ENCODE measurements at regions not wholly inside any gene's neighbourhood (a gene's known extent, or its start where the extent isn't known, plus 50 kb on each side); places are given as distances from the start of the nearest gene placed in this dataset.
"Not testable (repeated sequence)": the region's sequence is repeated elsewhere in the genome, so short reads cannot be mapped to it uniquely, and the experiment has no call there.

DNA sequence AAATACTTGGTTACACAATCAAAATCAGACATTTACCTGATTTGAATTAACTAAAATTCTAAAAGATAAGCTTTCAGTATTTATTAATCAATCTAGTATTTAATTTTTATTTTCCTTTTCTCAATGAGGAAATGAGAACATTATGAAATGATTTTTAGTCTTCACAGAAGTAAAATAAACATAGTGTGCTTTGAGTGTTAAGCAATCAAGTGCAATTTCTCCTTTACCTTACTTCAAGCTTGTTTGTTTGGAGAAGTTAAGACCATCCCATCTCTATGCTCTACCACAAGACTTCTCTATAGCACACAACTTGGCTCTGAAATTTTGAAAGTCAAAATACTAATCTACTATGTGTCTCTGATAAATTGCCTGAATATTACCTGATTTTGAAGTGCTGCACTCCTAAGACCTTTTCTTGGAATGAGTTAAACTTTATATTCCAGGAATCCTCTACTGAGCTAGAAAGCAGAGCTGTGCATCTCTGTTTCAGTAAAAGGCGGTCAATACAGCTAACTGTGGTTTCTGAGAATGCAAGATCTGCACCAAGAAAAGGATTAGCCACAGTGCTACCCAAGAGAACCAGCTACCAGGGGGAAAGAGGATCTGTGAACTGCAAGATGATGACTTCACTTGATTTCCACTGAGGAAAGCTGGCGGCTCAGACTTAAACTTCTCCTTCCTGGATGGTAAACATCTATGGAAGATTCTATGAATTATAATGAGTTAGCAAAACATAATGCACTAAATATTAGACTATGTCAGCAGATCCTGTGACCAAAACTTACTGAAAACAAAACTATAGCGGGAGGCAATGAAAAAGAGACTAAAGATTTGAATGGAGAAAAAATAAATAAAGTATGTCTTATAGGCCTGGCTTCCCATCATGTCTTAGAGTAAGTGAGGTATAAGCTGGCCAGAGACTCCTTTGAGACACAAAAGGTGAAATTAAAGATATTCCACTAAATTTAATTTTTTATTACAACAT is 358.7 kb downstream of the TUBA3C start:
- H3K27me3 ChIP-seq (ENCODE audit: control insufficient read depth, insufficient read depth, low read length); DNase-seq; H3K36me3 ChIP-seq (replicated peaks; ENCODE audit: control insufficient read depth, insufficient read depth, low read length); H3K4me3 ChIP-seq (ENCODE audit: insufficient read depth, low read depth, low read length): not testable (repeated sequence)

DNA sequence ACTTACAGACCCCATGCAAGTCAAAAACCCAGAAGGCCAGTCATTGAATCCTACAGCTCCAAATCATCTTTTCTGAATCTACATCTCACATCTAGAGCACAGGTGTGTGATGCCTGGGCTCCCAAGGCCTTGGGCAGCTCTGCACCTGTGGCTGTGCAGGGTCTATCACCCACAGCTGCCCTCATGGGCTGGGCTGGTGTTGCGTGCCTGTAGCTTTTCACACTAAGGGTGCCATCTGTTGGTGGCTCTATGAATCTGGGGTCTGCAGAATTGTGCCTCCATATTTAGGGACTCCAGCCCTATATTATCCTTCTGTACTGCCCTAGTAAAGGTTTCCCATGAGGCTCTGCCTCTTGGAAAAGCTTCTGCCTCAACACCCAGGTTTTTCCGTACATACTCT is 407.6 kb downstream of the TUBA3C start:
- not testable (repeated sequence) for H3K4me3 ChIP-seq (ENCODE audit: insufficient read depth, low read depth, low read length); H3K36me3 ChIP-seq (replicated peaks; ENCODE audit: control insufficient read depth, insufficient read depth, low read length); DNase-seq; H3K27me3 ChIP-seq (ENCODE audit: control insufficient read depth, insufficient read depth, low read length)

DNA sequence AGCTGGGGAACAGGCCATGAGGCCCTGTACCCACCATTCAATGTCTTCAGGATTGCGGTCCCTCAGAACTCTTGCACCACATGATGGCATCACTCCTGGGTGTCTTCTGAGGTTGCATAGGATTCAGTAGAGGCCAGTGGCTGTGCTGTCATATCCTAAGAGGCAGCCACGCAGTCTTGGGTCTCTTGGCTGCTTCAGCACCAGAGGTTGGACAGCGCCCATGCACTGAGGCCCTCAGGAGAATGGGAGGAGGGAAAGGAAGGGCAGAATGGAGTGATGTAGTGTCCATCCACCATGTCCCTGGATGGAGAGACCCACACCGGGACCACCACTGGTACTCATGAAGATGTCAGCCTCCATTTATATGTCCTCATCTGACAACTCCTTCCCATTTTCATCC is 439.9 kb downstream of the TUBA3C start:
- DNase-seq; H3K4me3 ChIP-seq (ENCODE audit: insufficient read depth, low read depth, low read length); H3K27me3 ChIP-seq (ENCODE audit: control insufficient read depth, insufficient read depth, low read length); H3K36me3 ChIP-seq (replicated peaks; ENCODE audit: control insufficient read depth, insufficient read depth, low read length): not testable (repeated sequence)

DNA sequence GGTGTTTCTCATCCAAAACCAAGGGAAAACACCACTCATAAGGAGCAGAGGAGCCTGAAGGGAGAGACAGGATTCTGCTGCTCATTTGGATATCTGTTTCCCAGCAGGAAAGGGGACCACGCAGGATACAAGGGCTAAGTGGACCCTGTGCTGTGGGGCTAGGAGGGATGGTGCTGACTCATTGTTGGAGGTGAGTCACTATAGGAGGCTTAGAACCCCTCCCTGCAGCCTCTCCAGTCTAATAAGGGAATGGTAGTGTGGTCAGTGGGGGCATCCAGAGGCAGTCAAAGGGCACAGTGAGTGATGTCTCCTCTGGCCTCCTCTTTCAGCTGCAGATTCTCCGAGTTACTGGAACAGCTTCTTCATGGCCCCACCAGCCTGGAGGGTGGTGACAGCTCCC is 442.3 kb downstream of the TUBA3C start:
- Histone ChIP-seq H3K4me3 (ENCODE audit: insufficient read depth, low read depth, low read length) (no peak overlapping the region), H3K27me3 (ENCODE audit: control insufficient read depth, insufficient read depth, low read length) (no peaks in the 10 kb centered on the region), H3K36me3 (replicated peaks; ENCODE audit: control insufficient read depth, insufficient read depth, low read length) (no peaks in the 10 kb centered on the region)
- no peak for DNase-seq

DNA sequence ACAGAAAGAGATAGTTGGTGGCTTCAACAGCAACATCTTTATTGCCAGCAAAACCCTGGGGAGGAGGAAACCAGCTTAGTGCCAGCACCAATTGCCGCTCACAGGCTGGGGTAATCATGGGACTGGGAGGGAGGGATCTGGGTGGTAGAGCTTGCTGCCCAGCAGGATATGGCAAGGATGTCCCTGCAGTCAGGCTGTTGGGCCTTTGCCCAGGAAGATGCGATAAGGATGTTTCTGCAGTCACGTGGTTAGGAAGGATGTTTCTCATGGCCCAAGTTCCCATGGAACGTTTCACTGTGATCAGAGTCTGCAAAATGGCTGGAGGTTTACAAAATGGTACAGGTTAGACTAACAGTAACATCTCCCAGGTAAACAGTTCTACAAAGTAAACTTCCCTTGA is 443.5 kb downstream of the TUBA3C start:
- H3K27me3 ChIP-seq (ENCODE audit: control insufficient read depth, insufficient read depth, low read length); DNase-seq; H3K36me3 ChIP-seq (replicated peaks; ENCODE audit: control insufficient read depth, insufficient read depth, low read length): not testable (repeated sequence)

DNA sequence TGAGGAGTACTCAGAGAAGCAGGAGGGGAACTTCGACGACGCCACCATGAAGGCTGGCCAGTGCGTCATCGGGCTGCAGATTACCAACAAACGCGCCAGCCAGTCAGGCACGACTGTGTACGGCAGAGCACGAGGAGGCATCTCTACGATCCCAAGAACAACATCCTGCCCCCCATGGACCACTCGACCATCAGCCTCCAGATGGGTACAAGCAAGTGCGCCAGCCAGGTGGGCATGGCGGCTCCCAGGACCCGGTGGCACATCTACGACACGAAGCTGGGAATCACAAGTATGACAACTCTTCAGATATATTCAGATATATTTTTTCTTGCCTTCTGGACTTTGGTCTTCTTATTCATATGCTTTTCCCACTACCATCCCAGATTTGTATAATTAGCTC is 454.5 kb downstream of the TUBA3C start:
- not testable (repeated sequence) for H3K4me3 ChIP-seq (ENCODE audit: insufficient read depth, low read depth, low read length); DNase-seq; H3K27me3 ChIP-seq (ENCODE audit: control insufficient read depth, insufficient read depth, low read length); H3K36me3 ChIP-seq (replicated peaks; ENCODE audit: control insufficient read depth, insufficient read depth, low read length)

More for the DNA sequence above, 443.5 kb downstream of the TUBA3C start:
- not testable (repeated sequence) for H3K4me3 ChIP-seq (ENCODE audit: insufficient read depth, low read depth, low read length)

DNA sequence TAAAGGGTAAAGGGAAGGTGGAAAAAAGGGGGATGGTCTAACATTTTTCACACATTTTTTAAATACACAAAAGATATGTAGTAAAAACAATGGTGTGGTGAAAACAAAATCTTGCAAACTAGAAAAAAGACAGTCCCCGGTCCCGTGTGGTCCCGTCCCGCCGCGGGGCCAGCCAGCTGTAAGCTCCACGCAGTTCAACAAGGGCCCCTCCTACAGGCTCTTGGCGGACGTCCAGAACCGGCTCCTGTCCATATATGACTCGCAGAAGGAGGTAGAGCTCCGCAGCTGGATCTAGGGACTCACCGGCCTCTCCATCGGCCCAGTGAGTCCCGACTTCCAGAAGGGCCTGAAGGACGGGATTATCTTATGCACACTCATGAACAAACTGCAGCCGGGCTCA is 455.1 kb downstream of the TUBA3C start:
- H3K36me3 ChIP-seq (replicated peaks; ENCODE audit: control insufficient read depth, insufficient read depth, low read length); H3K27me3 ChIP-seq (ENCODE audit: control insufficient read depth, insufficient read depth, low read length); DNase-seq; H3K4me3 ChIP-seq (ENCODE audit: insufficient read depth, low read depth, low read length): not testable (repeated sequence)

DNA sequence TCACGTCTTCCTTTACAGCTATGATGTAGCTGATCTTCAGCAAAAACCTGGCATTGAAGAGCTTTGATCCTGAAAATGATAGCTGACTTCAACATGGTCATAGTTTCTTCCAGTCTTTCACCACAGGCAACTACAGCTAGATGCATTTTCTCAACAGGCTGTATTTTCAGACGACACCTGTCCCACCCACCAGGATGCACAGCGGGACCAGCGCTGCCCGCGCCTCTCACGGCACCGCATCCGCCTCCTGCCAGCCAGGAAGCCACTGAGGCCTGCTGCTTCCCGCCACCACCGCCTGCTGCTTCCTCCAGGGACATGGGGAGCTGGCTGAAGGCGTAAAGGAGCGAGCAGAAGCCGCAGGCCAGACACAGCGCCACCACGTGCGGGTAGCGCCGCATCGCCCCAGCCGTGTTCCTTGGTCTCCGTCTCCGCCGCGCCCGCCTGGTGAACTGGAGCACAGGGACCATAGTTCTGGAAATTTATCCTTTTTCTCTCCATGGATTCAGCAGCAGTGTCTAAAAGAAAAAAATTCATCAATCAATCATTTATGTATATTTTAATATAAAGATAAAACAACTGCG is 456.3 kb downstream of the TUBA3C start:
- DNase-seq; H3K27me3 ChIP-seq (ENCODE audit: control insufficient read depth, insufficient read depth, low read length); H3K36me3 ChIP-seq (replicated peaks; ENCODE audit: control insufficient read depth, insufficient read depth, low read length); H3K4me3 ChIP-seq (ENCODE audit: insufficient read depth, low read depth, low read length): not testable (repeated sequence)

DNA sequence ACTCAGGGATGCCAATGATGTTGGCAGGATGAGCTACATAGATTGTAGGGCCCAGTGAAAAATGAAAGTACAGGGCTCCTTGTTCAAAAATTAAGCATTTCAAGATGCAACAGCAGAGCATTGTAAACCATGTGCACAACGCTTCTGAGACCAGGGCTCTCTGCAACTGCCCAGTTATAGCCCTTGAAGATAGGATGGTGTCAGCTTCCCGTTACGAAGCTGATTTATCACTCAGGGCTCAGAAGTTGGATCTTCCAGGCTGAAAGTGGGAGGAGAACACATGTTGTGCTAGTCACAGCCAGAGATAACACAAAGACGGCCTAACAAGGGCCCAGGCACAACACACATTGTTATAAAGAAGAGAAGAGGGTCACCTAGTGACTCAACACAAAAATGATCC is 466.7 kb downstream of the TUBA3C start:
- no peaks in the 10 kb centered on the region for H3K36me3 ChIP-seq (replicated peaks; ENCODE audit: control insufficient read depth, insufficient read depth, low read length)
- no peak for DNase-seq
- H3K4me3 ChIP-seq (ENCODE audit: insufficient read depth, low read depth, low read length) = no peak overlapping the region
- H3K27me3 ChIP-seq (ENCODE audit: control insufficient read depth, insufficient read depth, low read length) = no peaks in the 10 kb centered on the region

DNA sequence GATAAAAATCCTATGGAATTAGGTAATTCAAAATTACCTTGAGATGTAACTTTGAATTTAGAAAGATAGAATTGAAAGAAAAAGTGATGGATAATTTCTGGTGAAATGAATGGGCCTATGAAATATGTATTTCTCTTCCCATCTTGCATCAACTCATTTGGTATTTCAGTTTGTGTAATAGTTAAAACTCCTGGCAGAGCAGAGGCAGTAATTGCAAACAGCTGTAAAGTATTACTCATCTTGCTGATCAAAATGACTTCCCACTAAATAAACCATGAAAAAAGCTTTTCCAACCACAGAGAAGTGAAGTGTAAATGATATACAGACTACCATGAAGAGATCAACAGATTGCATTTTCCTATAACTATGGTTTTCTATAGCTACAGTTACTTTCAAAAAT is 471.0 kb downstream of the TUBA3C start:
- H3K36me3 ChIP-seq (replicated peaks; ENCODE audit: control insufficient read depth, insufficient read depth, low read length); DNase-seq; H3K4me3 ChIP-seq (ENCODE audit: insufficient read depth, low read depth, low read length); H3K27me3 ChIP-seq (ENCODE audit: control insufficient read depth, insufficient read depth, low read length): not testable (repeated sequence)

DNA sequence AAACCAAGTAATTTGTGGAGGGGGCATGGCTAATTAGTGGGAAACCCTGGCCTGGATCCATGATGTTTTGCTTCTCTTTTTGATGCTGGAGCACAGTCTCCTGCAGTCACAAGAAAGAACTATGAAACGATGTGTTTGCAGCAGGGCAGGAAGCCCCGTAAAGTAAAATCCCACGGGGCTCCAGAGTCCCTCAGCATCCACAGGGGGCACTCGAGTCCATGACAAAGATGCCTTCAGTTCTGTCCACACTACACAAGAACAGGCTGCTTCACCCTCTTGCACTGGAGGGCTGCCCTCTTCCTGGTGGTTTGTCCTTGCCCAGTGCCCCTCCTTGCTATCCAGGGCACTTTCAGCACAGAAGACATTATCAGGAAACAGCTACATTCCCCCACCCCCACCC is 475.1 kb downstream of the TUBA3C start:
- DNase-seq; H3K4me3 ChIP-seq (ENCODE audit: insufficient read depth, low read depth, low read length); H3K27me3 ChIP-seq (ENCODE audit: control insufficient read depth, insufficient read depth, low read length); H3K36me3 ChIP-seq (replicated peaks; ENCODE audit: control insufficient read depth, insufficient read depth, low read length): not testable (repeated sequence)

DNA sequence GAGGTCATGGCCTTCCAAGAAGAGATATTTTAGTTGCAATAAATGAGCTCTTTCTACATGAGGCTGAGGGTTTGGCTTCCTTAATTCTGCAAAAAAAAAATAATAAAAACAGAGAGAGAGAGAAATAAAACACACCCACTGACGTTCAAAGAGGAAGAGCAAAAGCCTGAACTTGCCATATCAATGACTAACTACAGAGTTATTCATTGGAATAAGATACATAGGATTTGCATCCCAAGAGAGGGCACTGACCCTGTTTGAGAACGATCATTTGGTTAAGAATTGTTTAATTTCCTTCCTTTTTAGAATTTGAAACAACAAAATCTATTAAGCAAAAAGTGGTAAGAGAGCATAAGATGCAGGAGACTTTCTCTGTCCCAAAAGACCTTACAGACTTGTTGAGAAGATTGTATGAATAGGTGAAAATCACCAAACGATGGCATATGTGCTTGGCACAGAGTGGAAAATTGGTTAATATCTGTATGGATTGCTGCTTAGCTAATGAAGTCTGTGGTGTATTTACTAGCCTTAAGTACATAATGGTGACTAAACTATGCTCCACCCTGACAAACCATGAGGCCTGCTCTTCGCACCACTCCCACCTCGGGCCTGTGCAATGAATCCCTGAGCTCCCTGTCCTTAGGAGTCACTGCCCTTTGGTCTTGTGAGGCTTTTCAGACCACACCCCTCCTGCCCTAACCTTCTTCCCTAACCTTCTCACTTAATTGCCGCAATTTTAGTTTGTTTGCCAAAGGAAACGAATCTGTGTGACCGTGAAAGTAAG is 479.0 kb downstream of the TUBA3C start:
- H3K4me3 ChIP-seq (ENCODE audit: insufficient read depth, low read depth, low read length); H3K27me3 ChIP-seq (ENCODE audit: control insufficient read depth, insufficient read depth, low read length); H3K36me3 ChIP-seq (replicated peaks; ENCODE audit: control insufficient read depth, insufficient read depth, low read length); DNase-seq: not testable (repeated sequence)

DNA sequence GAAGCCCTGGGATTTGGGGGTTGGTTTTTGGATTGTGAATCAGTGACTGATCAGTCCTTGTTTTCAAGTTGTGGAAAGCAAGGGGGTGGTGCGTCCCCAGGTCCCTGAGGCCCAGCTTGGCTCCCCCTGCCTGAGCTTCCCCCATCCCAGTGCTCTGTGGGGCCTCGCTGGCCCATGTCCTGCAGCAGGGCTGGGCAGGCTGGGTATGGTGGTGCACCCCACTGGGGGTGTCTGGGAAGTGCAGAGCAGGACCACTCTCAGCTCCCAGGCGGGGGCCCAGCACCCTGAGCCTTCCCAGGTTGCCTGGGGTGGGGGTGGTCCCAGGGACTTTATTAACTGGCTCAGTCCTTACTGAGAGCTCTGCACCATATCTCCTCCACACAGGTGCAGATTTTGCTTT is 483.3 kb downstream of the TUBA3C start:
- not testable (repeated sequence) for DNase-seq; H3K27me3 ChIP-seq (ENCODE audit: control insufficient read depth, insufficient read depth, low read length); H3K4me3 ChIP-seq (ENCODE audit: insufficient read depth, low read depth, low read length); H3K36me3 ChIP-seq (replicated peaks; ENCODE audit: control insufficient read depth, insufficient read depth, low read length)

DNA sequence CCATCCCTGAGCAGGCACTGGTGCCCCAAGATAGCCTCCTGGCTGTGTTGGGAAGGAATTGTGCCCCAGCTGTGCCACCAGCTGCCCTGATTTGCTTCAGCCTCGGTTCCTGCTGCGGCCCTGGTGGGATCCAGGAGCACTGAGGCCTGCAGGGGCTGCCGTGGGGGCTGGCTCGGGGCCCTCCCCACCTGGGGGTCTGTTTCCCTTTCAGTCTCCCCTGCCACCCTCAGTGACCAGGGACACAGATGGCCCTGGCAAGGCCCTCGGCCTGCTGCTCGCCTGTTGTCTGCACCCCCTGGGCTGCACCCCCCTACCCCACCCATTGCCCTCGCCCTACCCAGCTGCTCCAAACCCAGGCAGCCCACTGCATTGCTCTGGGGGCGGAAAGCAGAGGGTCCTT is 483.8 kb downstream of the TUBA3C start:
- H3K4me3 ChIP-seq (ENCODE audit: insufficient read depth, low read depth, low read length); DNase-seq: not testable (repeated sequence)

DNA sequence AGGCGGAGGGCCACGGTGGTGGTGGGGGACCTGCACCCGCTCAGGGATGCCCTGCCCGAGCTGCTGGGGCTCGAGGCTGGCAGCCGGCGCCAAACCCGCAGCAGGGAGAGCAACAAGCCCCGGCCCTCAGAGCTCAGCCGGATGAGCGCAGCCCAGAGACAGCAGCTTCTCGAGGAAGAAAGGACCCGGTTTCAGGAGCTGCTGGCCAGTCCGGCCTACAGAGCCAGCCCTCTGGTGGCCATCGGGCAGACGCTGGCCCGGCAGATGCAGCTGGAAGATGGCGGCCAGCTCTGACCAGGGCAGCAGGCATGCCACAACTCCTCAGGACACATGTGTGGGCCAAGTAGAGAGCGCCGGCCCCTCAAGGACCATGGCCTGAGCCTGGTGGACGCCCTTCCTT is 484.4 kb downstream of the TUBA3C start:
- not testable (repeated sequence) for H3K4me3 ChIP-seq (ENCODE audit: insufficient read depth, low read depth, low read length); DNase-seq; H3K27me3 ChIP-seq (ENCODE audit: control insufficient read depth, insufficient read depth, low read length); H3K36me3 ChIP-seq (replicated peaks; ENCODE audit: control insufficient read depth, insufficient read depth, low read length)

More for the DNA sequence above, 483.8 kb downstream of the TUBA3C start:
- H3K27me3 ChIP-seq (ENCODE audit: control insufficient read depth, insufficient read depth, low read length); H3K36me3 ChIP-seq (replicated peaks; ENCODE audit: control insufficient read depth, insufficient read depth, low read length): not testable (repeated sequence)
